Choroid plexus epithelial cell (primary cell): ENCODE measurements at regions not wholly inside any gene's neighbourhood (a gene's known extent, or its start where the extent isn't known, plus 50 kb on each side); places are given as distances from the start of the nearest gene placed in this dataset.

Experiments used
- DNase-seq: peaks from one replicate; pipeline ENCODE4 v3.0.0-alpha.2; 2010; ENCODE audit warnings: low read depth
- H3K4me3 ChIP-seq: 2 replicates; pipeline ENCODE4 v1.5.1; 2011; ENCODE audit warnings: low read depth, mild to moderate bottlenecking, control low read depth, low read length, moderate library complexity
- CTCF ChIP-seq: conservative IDR thresholded peaks from 2 replicates; pipeline ENCODE4 v1.5.1; 2011; ENCODE audit warnings: low read depth, mild to moderate bottlenecking, control low read depth, inconsistent platforms, low read length, moderate library complexity

DNA sequence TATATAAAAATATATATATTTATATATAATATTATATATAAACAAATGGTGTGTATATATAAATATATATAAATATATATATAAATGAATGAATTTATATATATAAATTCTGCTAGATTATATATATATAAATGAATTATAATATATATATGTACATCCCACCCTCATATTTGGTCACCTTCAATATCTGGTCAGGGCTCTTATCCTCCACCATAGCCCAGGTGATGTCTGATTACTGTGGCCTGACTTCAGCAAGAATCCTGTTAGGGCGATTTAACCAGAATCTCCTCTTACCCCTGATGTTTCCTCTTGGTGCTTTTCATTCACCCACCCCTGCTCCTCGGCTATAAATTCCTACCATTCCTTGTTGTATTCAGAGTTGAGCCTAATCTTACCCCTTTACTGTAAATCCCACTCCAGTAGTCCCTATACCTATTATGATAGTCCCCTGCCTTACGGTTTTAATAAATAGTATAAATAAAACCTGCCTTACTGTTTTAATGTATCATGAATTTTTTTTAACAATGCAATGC lies 439.6 kb downstream of the PLOD2 start:
- H3K4me3 ChIP-seq = no peak overlapping the region
- DNase-seq = no peak
- TF ChIP-seq CTCF = no peak

GRCh38 chr3:145721815-145722214 lies 439.2 kb downstream of the PLOD2 start:
- no peak overlapping the region for H3K4me3 ChIP-seq
- no peak for TF ChIP-seq CTCF
- no peak for DNase-seq

DNA sequence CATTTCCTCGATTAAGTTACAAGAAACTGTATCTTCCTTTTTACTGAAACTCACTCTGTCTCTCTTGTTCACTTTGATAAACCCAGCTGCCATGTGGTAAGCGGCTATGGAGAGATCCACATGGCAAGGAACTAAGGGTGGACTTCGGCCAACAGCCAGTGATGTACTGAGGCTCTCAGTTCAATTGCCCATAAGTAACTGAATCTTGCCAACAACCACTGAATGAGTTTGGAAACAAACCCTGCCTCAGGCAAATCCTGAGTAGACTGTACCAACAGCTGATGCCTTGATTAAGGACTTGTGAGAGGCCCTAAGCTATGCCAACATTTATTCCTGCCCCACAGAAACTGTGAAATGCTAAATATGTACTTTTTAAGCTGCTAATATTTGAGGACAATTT lies 433.5 kb downstream of the PLOD2 start:
- DNase-seq = no peak
- TF ChIP-seq CTCF = no peak
- no peak overlapping the region for H3K4me3 ChIP-seq

DNA sequence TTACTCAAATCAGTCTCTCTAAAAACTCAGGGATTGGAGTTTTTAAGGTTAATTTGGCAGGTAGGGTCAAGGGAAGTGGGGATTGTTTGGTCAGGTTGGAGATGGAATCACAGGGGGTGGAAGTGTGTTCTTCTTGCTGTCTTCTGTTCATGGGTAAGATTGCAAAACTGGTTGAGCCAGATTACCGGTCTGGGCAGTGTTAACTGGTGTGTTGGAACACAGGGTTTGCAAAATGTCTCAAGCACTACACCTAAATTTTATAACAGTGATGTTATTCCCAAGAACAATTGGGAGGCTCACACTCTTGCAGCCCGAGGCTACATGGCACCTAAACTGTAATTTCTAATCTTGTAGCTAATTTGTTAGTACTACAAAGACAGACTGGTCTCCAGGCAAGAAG lies 425.4 kb downstream of the PLOD2 start:
- no peak for TF ChIP-seq CTCF
- no peak for DNase-seq
- no peak overlapping the region for H3K4me3 ChIP-seq

- TF ChIP-seq CTCF = no peak
Observed at GRCh38 chr3:145737952-145738351, 423.0 kb downstream of the PLOD2 start.

DNA sequence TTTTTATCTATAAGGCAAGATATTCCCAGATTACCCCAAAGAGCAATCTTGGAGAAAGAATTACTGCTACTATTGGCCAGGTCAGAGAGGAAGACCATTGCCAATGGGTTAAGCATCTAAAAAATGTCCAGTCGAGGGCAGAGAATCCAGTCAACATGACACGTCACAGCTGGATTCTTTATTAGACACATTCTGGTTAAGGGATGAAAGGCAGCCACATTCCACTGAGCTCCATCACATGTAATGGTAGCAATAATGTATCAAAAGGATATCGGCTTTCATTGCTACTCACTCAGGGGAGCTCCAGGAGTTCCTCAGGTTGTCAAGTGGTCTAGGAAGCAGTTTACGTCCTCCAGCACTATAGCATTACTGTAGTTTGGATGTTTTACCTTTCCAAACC lies 421.1 kb downstream of the PLOD2 start:
- peak; percentile 53 for DNase-seq
- no peak overlapping the region for H3K4me3 ChIP-seq
- TF ChIP-seq CTCF = no peak

More at GRCh38 chr3:145737952-145738351, 423.0 kb downstream of the PLOD2 start:
- DNase-seq = no peak
- H3K4me3 ChIP-seq = no peak overlapping the region

- no peak for DNase-seq
- no peak for TF ChIP-seq CTCF
Observed at GRCh38 chr3:145750657-145751056, 410.3 kb downstream of the PLOD2 start.

More at GRCh38 chr3:145750657-145751056, 410.3 kb downstream of the PLOD2 start:
- no peak overlapping the region for H3K4me3 ChIP-seq
